CD4-positive, alpha-beta memory T cell (primary cell): ENCODE measurements at regions not wholly inside any gene's neighbourhood (a gene's known extent, or its start where the extent isn't known, plus 50 kb on each side); places are given as distances from the start of the nearest gene placed in this dataset.

Experiments
- CTCF ChIA-PET: fragments of 350-600 bp; sonication (Branson Sonifier 250); formaldehyde crosslinking; loops from one replicate; lab custom pipeline; 2021; ENCODE audit warnings: inconsistent platforms; ENCODE audit not compliant: partially characterized antibody; lab: Charles Lee
- POLR2A ChIA-PET: fragments of 350-600 bp; sonication (Branson Sonifier 250); formaldehyde crosslinking; loops from one replicate; lab custom pipeline; 2021; ENCODE audit not compliant: partially characterized antibody; lab: Charles Lee
- DNase-seq, 5 donors: peaks; one replicate each; pipeline versions ENCODE4 v3.0.0 to v3.0.0-alpha.2; 2020 to 2022; ENCODE audit warnings: mixed read lengths in 1 of 5
- H3K27ac ChIP-seq: one replicate; pipeline ENCODE4 v1.7.0; 2013; ENCODE audit warnings: low read depth, low read length
- H3K27me3 ChIP-seq: 2 replicates; pipeline ENCODE4 v1.7.0; 2013; ENCODE audit warnings: mild to moderate bottlenecking, low read length, moderate library complexity; ENCODE audit not compliant: insufficient read depth
- H3K36me3 ChIP-seq: 2 replicates; pipeline ENCODE4 v1.7.0; 2013; ENCODE audit warnings: mild to moderate bottlenecking, low read length, moderate library complexity; ENCODE audit not compliant: insufficient read depth
- H3K4me1 ChIP-seq: 2 replicates; pipeline ENCODE4 v1.7.0; 2013; ENCODE audit warnings: mild to moderate bottlenecking, low read length, moderate library complexity; ENCODE audit not compliant: insufficient read depth
- H3K4me3 ChIP-seq, 2 donors: one replicate each; pipeline ENCODE4 v1.7.0; 2013; ENCODE audit warnings: low read length in 2 of 2, mild to moderate bottlenecking in 1 of 2
- H3K9me3 ChIP-seq, 2 donors: one replicate each; pipeline ENCODE4 v1.7.0; 2013; ENCODE audit warnings: low read length in 2 of 2, control low read depth in 1 of 2; ENCODE audit not compliant: control insufficient read depth in 1 of 2
- H3K27ac Mint-ChIP-seq, 7 donors: one replicate each; pipeline ENCODE4 v1.8.0; 2020 to 2021; ENCODE audit warnings: mixed read lengths in 7 of 7, mild to moderate bottlenecking in 6 of 7, inconsistent platforms in 3 of 7, moderate library complexity in 3 of 7
- H3K27me3 Mint-ChIP-seq, 2 donors: one replicate each; pipeline ENCODE4 v1.8.0; 2020 to 2021; ENCODE audit warnings: mixed read lengths in 2 of 2
- H3K36me3 Mint-ChIP-seq, 2 donors: one replicate each; pipeline ENCODE4 v1.8.0; 2020 to 2021; ENCODE audit warnings: mixed read lengths in 2 of 2, inconsistent platforms in 1 of 2, mild to moderate bottlenecking in 1 of 2
- H3K4me1 Mint-ChIP-seq, 4 donors: one replicate each; pipeline ENCODE4 v1.8.0; 2020 to 2021; ENCODE audit warnings: mixed read lengths in 4 of 4, mild to moderate bottlenecking in 1 of 4
- H3K4me3 Mint-ChIP-seq, 8 donors: one replicate each; pipeline ENCODE4 v1.8.0; 2020 to 2021; ENCODE audit warnings: mixed read lengths in 8 of 8, mild to moderate bottlenecking in 7 of 8, moderate library complexity in 6 of 8, inconsistent platforms in 3 of 8
- H3K9me3 Mint-ChIP-seq, 8 donors: one replicate each; pipeline ENCODE4 v1.8.0; 2020 to 2021; ENCODE audit warnings: mixed read lengths in 8 of 8, mild to moderate bottlenecking in 5 of 8, inconsistent platforms in 3 of 8, moderate library complexity in 1 of 8
- intact Hi-C: fragments of 100-400 bp; cut with micrococcal nuclease; formaldehyde crosslinking; loops from one replicate; pipeline ENCODE4 v1.15.1; 2023

DNA sequence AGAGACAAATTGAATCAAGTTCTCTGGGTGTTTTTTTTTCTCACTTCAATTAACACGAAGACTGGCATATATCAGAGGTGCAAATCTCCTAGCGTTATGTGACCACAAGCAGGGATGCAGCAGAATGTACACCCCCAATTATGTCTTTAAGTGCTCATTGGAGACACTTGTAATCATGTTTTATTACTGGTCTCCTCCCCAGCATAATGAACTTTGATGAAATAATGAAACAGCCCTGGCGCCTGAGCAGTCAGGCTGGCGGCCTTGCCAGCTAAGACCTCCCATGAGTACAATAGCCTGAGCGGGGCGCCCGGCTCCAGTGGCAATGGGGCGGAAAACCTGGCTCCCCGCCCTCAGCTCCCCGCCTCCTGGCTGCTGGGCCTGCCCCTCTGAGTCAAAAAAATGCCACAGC lies 209.4 kb upstream of the MSX2 start:
- CTCF ChIA-PET: no interaction called here

DNA sequence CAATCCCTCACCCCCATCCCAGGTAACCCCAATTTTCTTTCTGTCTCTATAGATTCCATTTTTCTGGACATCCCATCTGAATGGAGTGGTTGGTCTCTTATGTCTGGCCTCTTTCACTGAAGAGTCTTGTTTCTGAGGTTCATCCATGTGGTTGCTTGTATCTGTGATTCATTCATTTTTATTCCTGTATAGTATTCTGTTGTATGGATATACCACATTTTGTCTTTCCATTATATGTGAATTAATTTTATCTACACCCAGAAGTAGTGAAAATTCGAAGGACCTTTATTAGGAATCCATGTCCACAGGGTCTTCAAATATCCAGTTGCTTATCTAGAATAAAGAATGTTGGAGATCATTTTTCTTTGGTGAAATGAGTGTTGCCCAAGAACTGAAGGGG lies 207.6 kb upstream of the MSX2 start:
- POLR2A ChIA-PET: no interaction called here

More for the DNA sequence above, 209.4 kb upstream of the MSX2 start:
- Mint-ChIP-seq H3K36me3 (no peaks in the 10 kb centered on the region), H3K27me3 (peaks cover 0 to 2% of the 10 kb centered on the region in 2 donors), H3K4me1 (no peaks in the 10 kb centered on the region), H3K4me3 (no peak overlapping the region), H3K9me3 (peaks cover 0 to 6% (median 0%) of the 10 kb centered on the region in 8 donors), H3K27ac (no peak overlapping the region)
- H3K4me3 ChIP-seq: no peak overlapping the region
- H3K27ac ChIP-seq: no peak overlapping the region
- intact Hi-C loops: no loop called here
- no peak for DNase-seq
- H3K27me3 ChIP-seq: no peaks in the 10 kb centered on the region
- no peaks in the 10 kb centered on the region for H3K36me3 ChIP-seq
- H3K9me3 ChIP-seq: no peaks in the 10 kb centered on the region
- POLR2A ChIA-PET: no interaction called here
- H3K4me1 ChIP-seq: no peaks in the 10 kb centered on the region

GRCh38 chr5:174518512-174518911 lies 205.9 kb upstream of the MSX2 start:
- Mint-ChIP-seq H3K4me1 (no peaks in the 10 kb centered on the region), H3K27me3 (peaks cover 0 to 4% of the 10 kb centered on the region in 2 donors), H3K36me3 (no peaks in the 10 kb centered on the region), H3K27ac (no peak overlapping the region), H3K4me3 (no peak overlapping the region), H3K9me3 (peaks cover 0 to 6% (median 0%) of the 10 kb centered on the region in 8 donors)
- Histone ChIP-seq H3K4me3 (no peak overlapping the region), H3K4me1 (no peaks in the 10 kb centered on the region), H3K27ac (no peak overlapping the region), H3K9me3 (no peaks in the 10 kb centered on the region), H3K27me3 (no peaks in the 10 kb centered on the region), H3K36me3 (no peaks in the 10 kb centered on the region)
- intact Hi-C loops: no loop called here
- DNase-seq: no peak
- CTCF ChIA-PET: no interaction called here
- POLR2A ChIA-PET: no interaction called here

More for the DNA sequence above, 207.6 kb upstream of the MSX2 start:
- H3K4me3 ChIP-seq: no peak overlapping the region
- no peaks in the 10 kb centered on the region for H3K4me1 ChIP-seq
- no peak overlapping the region for H3K27ac Mint-ChIP-seq
- CTCF ChIA-PET: no interaction called here
- H3K27me3 ChIP-seq: no peaks in the 10 kb centered on the region
- H3K4me3 Mint-ChIP-seq: no peak overlapping the region
- peaks cover 0 to 6% (median 0%) of the 10 kb centered on the region in 8 donors for H3K9me3 Mint-ChIP-seq
- H3K36me3 Mint-ChIP-seq: no peaks in the 10 kb centered on the region
- H3K9me3 ChIP-seq: no peaks in the 10 kb centered on the region
- no peak for DNase-seq
- H3K27ac ChIP-seq: no peak overlapping the region
- intact Hi-C loops: no loop called here
- H3K27me3 Mint-ChIP-seq: peaks cover 0 to 2% of the 10 kb centered on the region in 2 donors
- no peaks in the 10 kb centered on the region for H3K36me3 ChIP-seq
- no peaks in the 10 kb centered on the region for H3K4me1 Mint-ChIP-seq

GRCh38 chr5:174520420-174521396 lies 203.7 kb upstream of the MSX2 start:
- no peak for DNase-seq
- Histone ChIP-seq H3K9me3 (no peaks in the 10 kb centered on the region), H3K27me3 (no peaks in the 10 kb centered on the region), H3K36me3 (no peaks in the 10 kb centered on the region), H3K4me1 (no peaks in the 10 kb centered on the region), H3K27ac (no peak overlapping the region), H3K4me3 (no peak overlapping the region)
- no peak overlapping the region for H3K27ac Mint-ChIP-seq
- no peaks in the 10 kb centered on the region for H3K4me1 Mint-ChIP-seq
- POLR2A ChIA-PET: no interaction called here
- H3K4me3 Mint-ChIP-seq: no peak overlapping the region
- intact Hi-C loops: no loop called here
- no peaks in the 10 kb centered on the region for H3K36me3 Mint-ChIP-seq
- CTCF ChIA-PET: no interaction called here
- H3K9me3 Mint-ChIP-seq: peaks cover 0 to 4% (median 1%) of the 10 kb centered on the region in 8 donors
- peaks cover 0 to 4% of the 10 kb centered on the region in 2 donors for H3K27me3 Mint-ChIP-seq

DNA sequence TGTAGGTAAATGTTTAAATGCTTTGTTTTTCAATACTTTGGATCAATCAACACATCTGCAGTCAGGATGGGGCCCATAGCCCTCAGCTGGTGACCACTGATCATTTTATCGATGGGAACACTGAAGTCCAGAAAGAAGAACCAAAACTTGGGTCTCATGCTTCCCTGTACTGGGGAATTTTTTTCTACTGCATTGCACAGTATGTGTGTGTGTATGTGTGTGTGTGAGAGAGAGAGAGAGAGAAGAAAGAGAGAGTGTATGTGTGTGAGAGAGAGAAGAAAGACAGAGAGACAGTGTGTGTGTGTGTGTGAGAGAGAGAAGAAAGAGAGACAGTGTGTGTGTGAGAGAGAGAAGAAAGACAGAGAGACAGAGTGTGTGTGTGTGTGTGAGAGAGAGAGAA lies 202.9 kb upstream of the MSX2 start:
- no peak overlapping the region for H3K27ac ChIP-seq
- intact Hi-C loops: no loop called here
- no peak for DNase-seq
- H3K4me1 Mint-ChIP-seq: no peaks in the 10 kb centered on the region
- no peaks in the 10 kb centered on the region for H3K9me3 ChIP-seq
- no peaks in the 10 kb centered on the region for H3K27me3 ChIP-seq
- ChIA-PET CTCF (no interaction called here), POLR2A (no interaction called here)
- no peak overlapping the region for H3K4me3 Mint-ChIP-seq
- no peaks in the 10 kb centered on the region for H3K4me1 ChIP-seq
- peaks cover 0 to 4% (median 1%) of the 10 kb centered on the region in 8 donors for H3K9me3 Mint-ChIP-seq
- no peaks in the 10 kb centered on the region for H3K36me3 ChIP-seq
- H3K4me3 ChIP-seq: no peak overlapping the region
- H3K27ac Mint-ChIP-seq: peak overlapping the region in 2 of 7 donors; percentile 13 to 23
- peaks cover 0 to 4% of the 10 kb centered on the region in 2 donors for H3K27me3 Mint-ChIP-seq
- H3K36me3 Mint-ChIP-seq: no peaks in the 10 kb centered on the region

- Mint-ChIP-seq H3K4me3 (no peak overlapping the region), H3K36me3 (no peaks in the 10 kb centered on the region), H3K9me3 (peaks cover 0 to 4% (median 0%) of the 10 kb centered on the region in 8 donors), H3K27me3 (peaks cover 0 to 2% of the 10 kb centered on the region in 2 donors), H3K4me1 (peaks cover 0 to 1% (median 0%) of the 10 kb centered on the region in 4 donors), H3K27ac (peak overlapping the region in 1 of 7 donors; percentile 57)
- Histone ChIP-seq H3K27ac (no peak overlapping the region), H3K9me3 (no peaks in the 10 kb centered on the region), H3K36me3 (no peaks in the 10 kb centered on the region), H3K4me1 (no peaks in the 10 kb centered on the region), H3K4me3 (no peak overlapping the region), H3K27me3 (no peaks in the 10 kb centered on the region)
- intact Hi-C loops: no loop called here
- DNase-seq: no peak
- ChIA-PET CTCF (no interaction called here), POLR2A (no interaction called here)
These were observed 201.7 kb upstream of the MSX2 start for GRCh38 chr5:174522480-174523260.
